WI38 (cell line): ENCODE measurements at regions not wholly inside any gene's neighbourhood (a gene's known extent, or its start where the extent isn't known, plus 50 kb on each side); places are given as distances from the start of the nearest gene placed in this dataset.

Experiments used
- H3K4me3 ChIP-seq: 2 replicates; pipeline ENCODE4 v1.5.1; 2011; ENCODE audit warnings: low read depth, mild to moderate bottlenecking, control low read depth, low read length
- TF ChIP-seq, protein P1 (sequence below): IDR thresholded peaks from 2 replicates; pipeline ENCODE4 v1.5.1; 2012; ENCODE audit warnings: low read depth, mild to moderate bottlenecking, control low read depth, low read length

DNA sequence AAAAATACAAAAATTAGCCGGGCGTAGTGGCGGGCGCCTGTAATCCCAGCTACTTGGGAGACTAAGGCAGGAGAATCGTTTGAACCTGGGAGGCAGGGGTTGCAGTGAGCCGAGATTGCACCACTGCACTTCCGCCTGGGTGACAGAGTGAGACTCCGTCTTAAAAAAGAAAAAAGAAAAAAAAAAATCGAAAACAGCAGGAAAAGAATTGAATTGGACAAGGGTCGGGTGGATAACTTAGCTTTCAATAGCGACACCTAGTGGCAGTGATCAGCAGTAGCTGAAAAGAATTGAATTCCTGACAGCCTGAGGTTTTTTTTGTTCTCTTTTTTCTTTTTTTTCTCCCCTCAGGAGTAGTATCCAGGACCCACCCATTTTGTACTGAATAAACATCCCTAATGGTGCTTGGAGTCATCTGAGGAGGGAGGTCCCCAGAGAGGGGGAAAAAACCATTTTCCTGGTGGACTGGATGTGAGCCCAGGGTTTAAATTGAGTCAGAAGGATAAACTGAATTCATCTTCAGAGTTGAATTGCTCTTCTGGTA, 55.1 kb downstream of the CYCS start:
- TF ChIP-seq, protein P1, sequence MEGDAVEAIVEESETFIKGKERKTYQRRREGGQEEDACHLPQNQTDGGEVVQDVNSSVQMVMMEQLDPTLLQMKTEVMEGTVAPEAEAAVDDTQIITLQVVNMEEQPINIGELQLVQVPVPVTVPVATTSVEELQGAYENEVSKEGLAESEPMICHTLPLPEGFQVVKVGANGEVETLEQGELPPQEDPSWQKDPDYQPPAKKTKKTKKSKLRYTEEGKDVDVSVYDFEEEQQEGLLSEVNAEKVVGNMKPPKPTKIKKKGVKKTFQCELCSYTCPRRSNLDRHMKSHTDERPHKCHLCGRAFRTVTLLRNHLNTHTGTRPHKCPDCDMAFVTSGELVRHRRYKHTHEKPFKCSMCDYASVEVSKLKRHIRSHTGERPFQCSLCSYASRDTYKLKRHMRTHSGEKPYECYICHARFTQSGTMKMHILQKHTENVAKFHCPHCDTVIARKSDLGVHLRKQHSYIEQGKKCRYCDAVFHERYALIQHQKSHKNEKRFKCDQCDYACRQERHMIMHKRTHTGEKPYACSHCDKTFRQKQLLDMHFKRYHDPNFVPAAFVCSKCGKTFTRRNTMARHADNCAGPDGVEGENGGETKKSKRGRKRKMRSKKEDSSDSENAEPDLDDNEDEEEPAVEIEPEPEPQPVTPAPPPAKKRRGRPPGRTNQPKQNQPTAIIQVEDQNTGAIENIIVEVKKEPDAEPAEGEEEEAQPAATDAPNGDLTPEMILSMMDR: peak; percentile 57
- H3K4me3 ChIP-seq: peak overlapping the region; percentile 16; the same call in 1 of the 2 replicates

DNA sequence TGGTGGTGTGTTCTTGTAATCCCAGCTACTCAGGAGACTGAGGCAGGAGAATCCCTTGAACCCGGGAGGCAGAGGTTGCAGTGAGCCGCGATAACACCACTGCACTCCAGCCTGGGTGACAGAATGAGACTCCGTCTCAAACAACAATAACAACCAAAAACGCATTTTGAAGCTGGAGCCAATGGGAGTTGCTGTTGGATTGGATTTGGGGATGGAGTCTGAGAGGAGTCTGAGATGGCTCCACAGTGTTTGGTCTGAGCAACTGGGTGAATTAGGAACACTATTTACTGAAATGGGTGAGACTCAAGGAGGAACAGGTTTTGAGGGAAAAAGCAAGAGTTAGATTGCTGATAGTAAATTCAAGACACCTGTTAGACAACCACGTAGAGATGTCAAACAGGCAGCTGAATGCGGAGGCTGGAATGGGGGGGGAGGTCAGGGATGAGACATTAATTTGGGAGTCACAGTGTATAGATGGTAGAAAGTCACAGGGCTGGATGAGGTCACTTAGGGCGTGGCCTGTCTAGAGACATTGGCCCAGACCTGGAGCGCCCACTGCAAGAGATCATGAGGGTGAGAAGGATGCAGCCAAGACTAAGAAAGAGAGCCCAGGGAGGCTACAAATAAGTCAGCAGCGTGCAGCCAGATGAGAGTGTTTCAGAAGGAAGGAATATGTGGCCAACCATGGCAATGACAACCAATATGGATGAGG, 56.4 kb downstream of the CYCS start:
- TF ChIP-seq, protein P1: no peak
- no peak overlapping the region for H3K4me3 ChIP-seq

DNA sequence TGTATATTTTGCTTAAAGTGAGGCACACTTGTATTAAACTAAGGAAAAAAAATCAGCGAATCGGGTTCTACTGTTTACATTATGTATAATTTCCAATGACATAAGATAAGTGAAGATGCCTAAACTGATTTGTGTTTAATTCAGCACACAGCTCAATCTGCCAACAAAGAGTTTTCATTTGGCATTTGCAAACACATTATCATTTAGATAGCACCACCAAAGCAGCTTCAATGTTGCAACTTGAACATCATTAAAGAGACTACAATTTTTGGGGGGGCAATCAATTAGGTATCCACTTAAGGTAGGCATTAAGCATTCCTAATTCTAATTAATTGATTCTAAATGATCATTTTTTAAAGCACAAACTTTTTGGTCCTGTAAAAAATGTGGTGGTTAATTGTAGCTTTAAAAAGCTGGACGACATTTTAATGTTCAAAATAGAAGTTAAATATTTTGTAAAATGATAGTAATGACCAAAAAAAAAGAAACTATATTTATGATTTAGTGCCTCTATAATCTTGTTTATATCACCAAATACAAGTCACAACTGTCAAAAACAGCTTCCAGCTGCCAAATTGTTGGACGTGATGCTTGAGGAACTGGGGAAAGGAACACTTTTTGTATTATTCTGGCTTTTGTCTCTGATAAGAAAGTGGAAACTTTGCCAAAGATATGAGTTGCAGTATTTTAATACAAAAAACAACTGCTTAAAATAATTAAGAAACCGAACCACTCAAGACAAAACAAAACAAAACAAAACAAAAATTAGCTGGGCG, 57.1 kb downstream of the CYCS start:
- TF ChIP-seq, protein P1: no peak
- H3K4me3 ChIP-seq: no peak overlapping the region

DNA sequence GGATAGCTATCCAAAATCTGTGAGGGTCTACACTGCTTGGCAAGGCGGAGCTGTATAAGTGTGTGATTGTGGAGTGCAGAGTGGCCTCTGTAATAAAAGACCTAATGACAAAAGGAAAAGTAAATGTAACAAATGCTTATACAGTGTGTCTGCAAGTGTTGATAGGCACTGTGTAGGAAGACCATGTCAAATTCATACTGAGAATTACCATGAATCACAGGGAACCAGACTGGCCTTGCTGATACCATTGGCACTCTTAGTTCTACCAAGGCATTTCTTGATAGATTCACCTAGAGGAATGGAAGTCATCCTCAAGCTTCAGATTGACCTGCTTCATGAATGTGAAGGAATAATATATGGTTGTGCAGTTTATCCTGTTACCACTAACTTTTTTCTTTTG, 58.8 kb downstream of the CYCS start:
- H3K4me3 ChIP-seq: no peak overlapping the region
- TF ChIP-seq, protein P1: no peak

DNA sequence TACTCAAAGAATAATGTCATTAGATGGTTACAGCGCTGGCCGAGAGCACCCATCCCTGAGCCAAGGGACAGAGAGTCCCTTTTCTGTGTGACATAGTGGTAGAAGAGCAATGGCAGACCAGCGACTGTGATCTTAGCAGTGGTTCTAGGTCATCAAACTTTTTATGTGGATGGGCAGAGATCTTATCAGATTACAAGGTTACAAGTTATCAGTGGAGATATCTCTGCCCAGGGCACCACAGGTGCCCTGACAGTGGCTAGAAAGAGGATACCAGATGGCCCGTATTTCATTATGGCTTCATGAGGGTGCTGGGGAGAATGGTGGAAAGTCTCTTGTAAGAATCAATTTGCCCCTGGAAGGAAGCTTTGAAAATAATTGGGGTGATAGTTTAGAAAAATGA, 62.7 kb downstream of the CYCS start:
- no peak overlapping the region for H3K4me3 ChIP-seq
- TF ChIP-seq, protein P1: no peak

DNA sequence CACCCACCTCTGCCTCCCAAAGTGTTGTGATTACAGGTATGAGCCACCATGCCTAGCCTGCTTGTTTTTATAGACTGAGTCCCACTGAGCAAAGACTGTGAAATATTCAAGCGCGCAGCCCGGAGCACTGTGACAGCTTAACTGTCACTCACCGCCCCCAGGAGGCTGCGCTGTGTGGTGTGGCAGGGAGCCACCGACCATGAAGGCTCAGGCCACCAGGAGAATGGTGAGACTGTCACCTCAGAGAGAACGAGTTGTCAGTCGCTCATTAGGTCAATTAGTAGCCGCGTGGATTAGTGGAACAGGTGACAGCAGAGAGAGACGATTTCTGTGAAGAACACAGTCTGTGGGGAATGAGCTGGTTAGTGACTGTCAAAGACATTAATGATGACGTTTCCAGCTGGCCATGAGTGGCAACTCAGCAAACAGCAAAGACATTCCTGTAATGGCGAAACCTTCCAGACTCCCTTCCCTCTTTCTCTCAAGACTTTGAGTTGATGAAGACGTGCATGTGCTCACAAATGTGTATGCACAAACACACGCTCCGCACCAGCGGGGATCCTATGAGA, 64.5 kb downstream of the CYCS start:
- TF ChIP-seq, protein P1: no peak
- H3K4me3 ChIP-seq: no peak overlapping the region
